GM12874 (cell line): ENCODE measurements at regions not wholly inside any gene's neighbourhood (a gene's known extent, or its start where the extent isn't known, plus 50 kb on each side); places are given as distances from the start of the nearest gene placed in this dataset.

ENCODE experiments used
- TF ChIP-seq, protein P1 (sequence below): IDR thresholded peaks from 2 replicates; pipeline ENCODE4 v1.5.1; 2011; ENCODE audit warnings: low read depth, mild to moderate bottlenecking, control low read depth, low read length, moderate library complexity; ENCODE audit not compliant: insufficient read depth

DNA sequence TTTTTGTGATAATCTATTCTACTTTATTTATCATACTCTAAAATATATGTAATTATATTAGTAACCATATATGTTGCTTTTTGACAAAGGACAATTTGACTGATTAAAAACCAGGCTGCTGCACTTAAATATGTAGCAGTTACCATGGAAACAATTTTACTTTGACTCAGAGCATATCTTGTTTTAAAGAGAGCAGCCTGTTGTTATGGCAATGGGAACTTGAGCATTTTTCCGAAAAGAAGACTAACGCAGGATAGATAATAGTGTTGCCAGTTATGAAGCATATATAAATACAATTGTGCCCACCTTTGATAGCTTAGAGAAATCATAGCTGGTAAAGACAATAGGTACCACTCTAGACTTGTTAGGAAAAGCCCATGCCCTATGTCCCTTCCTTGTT, 283.0 kb downstream of the GASK1B start:
- TF ChIP-seq, protein P1, sequence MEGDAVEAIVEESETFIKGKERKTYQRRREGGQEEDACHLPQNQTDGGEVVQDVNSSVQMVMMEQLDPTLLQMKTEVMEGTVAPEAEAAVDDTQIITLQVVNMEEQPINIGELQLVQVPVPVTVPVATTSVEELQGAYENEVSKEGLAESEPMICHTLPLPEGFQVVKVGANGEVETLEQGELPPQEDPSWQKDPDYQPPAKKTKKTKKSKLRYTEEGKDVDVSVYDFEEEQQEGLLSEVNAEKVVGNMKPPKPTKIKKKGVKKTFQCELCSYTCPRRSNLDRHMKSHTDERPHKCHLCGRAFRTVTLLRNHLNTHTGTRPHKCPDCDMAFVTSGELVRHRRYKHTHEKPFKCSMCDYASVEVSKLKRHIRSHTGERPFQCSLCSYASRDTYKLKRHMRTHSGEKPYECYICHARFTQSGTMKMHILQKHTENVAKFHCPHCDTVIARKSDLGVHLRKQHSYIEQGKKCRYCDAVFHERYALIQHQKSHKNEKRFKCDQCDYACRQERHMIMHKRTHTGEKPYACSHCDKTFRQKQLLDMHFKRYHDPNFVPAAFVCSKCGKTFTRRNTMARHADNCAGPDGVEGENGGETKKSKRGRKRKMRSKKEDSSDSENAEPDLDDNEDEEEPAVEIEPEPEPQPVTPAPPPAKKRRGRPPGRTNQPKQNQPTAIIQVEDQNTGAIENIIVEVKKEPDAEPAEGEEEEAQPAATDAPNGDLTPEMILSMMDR, result no peak

DNA sequence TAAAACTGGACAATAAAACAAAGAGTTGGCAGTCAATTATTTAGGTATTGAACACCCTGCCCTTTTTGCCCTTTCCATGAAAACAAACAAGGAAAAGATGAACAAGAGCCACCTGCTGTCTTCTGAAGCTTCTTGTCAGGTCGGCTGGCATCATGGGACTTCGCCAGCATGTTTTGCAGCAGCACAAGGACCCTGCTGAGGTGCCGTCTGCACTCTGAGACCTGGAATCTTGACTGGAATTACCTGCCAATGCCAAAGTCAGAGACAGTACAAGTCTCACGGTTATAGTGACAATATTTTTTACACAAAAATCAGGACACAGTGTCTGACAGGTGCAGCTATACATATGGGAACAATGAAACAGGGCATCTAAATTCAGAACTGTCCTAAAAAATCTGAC, 284.5 kb downstream of the GASK1B start:
- TF ChIP-seq, protein P1, result no peak

DNA sequence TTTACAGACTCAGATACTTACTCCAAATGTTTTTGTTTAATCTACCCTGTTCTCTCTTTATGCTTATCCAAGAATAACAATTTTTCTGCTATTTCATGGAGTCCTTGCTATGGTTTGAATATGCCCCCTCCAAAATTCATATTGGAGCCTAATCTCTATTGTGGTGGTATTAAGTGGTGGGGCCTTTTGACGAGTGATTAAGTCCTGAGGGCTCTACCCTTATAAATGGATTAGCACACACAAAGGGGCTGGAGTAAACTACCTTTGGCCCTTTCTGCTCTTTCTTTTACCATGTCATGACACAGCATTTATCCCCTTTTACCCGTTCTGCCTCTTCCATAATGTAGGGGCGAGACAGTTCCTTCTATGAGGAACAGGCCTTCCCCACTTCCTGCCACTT, 285.5 kb downstream of the GASK1B start:
- TF ChIP-seq, protein P1, result no peak

DNA sequence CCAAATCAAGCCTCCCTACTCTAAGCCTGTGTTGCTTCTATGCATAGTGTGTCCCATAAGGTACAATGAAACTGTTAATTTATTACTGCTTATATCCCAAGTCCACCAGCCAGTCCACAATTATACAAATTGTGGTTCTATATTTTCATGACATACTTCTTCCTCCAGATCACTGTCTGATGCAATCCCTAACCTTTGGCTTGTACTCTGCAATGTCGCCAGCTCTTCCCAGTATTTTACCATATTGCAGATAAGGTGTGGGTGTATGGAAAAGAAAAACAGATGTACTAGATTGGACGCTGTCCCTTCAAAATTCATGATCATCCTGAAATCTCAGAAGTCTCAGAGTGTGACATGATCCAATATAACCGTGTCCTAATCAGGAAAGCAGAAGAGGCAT, 286.2 kb downstream of the GASK1B start:
- TF ChIP-seq, protein P1, result no peak

DNA sequence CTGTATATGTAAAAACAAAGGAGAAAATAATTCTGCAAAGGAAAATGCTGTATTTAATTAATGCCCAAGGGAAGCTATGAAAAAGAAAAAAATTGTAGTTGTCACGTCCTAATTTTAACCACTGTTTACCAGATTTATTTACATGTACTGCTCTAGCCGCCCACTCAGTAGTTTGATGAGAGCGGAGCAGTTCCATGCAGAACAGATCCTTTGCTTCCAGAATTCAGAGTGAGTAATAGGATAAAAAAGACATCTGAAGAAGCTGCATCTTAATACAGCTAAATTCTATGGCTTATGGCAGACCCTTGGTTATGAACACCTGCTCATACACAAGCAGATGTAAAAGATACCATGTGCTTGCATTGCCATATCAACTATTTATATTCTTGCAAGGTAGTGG, 287.0 kb downstream of the GASK1B start:
- TF ChIP-seq, protein P1, result no peak

DNA sequence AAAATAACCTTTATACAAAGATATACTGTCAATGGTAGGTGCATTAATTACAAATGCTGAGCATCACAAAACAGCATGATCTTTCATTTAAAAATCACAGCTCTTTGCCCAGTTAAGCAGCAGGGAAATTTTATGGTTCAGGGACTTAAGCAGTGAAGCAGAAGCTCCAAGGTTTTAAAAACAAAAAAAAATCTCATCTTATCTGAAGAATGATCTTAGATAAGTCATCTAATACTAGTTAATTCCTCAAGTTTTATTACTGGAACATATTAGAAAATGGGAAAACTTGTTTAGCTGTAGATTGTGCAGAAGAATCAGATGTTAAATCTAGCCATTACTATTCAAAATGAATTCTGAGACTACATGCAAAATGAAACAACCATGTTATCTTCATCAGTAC, 289.9 kb downstream of the GASK1B start:
- TF ChIP-seq, protein P1, result no peak

DNA sequence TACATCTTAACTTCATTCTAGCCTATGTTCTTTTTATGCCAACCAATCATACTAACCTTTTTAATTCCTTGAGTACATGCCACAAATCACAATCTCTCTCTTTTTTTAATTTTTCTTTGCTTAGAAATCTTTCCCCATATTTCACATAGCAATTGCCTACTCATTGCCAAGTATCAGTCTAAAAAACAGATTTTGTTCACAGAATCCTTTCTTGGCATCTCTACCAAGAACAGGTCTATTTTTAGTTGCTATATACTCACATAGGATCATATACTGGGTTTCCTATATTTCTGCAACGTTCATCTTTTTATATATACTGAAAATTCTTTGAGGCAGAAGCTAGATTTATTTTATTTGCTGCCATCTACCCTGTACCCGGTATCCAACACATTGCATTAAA, 292.1 kb downstream of the GASK1B start:
- TF ChIP-seq, protein P1, result no peak

DNA sequence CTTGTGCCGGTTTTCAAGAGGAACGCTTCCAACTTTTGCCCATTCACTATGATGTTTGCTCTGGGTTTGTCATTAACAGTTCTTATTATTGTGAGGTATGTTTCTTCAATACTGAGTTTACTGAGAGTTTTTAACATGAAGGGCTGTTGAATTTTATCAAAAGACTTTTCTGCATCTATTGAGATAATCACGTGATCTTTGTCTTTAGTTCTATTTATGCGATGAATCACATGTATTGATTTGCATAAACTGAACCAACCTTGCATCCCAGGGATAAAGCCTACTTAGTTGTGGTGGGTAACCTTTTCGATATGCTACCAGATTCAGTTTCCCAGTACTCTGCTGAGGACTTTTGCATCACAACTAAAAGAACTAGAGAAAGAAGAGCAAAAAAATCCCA, 318.0 kb downstream of the GASK1B start:
- TF ChIP-seq, protein P1, result no peak
